Stimulated activated CD8-positive, alpha-beta memory T cell treated with anti-CD3 and anti-CD28 coated beads, Interleukin-7, amount 100 ng/mL, for 48 hours (primary cell): ENCODE measurements at regions not wholly inside any gene's neighbourhood (a gene's known extent, or its start where the extent isn't known, plus 50 kb on each side); places are given as distances from the start of the nearest gene placed in this dataset.

Experiments used
- DNase-seq, 2 donors: peaks; one replicate each; pipeline ENCODE4 v3.0.0-alpha.2; 2020; ENCODE audit warnings: low read depth in 1 of 2; ENCODE audit errors: extremely low read depth in 1 of 2

- no peak for DNase-seq
Measured at GRCh38 chr15:79373113-79373512, 59.0 kb upstream of the MINAR1 start.

GRCh38 chr15:79373728-79374127 is 58.4 kb upstream of the MINAR1 start:
- DNase-seq, result no peak

GRCh38 chr15:79376383-79376782 is 55.8 kb upstream of the MINAR1 start:
- no peak for DNase-seq

GRCh38 chr15:79378394-79379109 is 53.6 kb upstream of the MINAR1 start:
- DNase-seq, result no peak

GRCh38 chr15:79380755-79381497 is 51.2 kb upstream of the MINAR1 start:
- peak; percentile 34 to 48 for DNase-seq

- no peak for DNase-seq
Measured at GRCh38 chr15:79381593-79381992, 50.5 kb upstream of the MINAR1 start.
